NB4 (cell line): ENCODE measurements at regions not wholly inside any gene's neighbourhood (a gene's known extent, or its start where the extent isn't known, plus 50 kb on each side); places are given as distances from the start of the nearest gene placed in this dataset.

Source experiments
- DNase-seq: peaks from one replicate; pipeline ENCODE4 v3.0.0; 2010; ENCODE audit warnings: low read depth
- H3K4me3 ChIP-seq: one replicate; pipeline ENCODE4 v1.5.1; 2011; ENCODE audit warnings: mild to moderate bottlenecking, low read depth, low read length, moderate library complexity
- MYC ChIP-seq: IDR thresholded peaks from 2 replicates; pipeline ENCODE4 v1.6.1; 2011; ENCODE audit warnings: low read depth, low read length
- POLR2A ChIP-seq: IDR thresholded peaks from 2 replicates; pipeline ENCODE4 v1.6.1; 2011; ENCODE audit warnings: mild to moderate bottlenecking; ENCODE audit not compliant: insufficient read length; ENCODE audit errors: extremely low read depth
- TF ChIP-seq, protein P1 (sequence below): IDR thresholded peaks from one replicate; pipeline ENCODE4 v1.5.1; 2012; ENCODE audit warnings: low read depth, low read length
- TF ChIP-seq, protein P2 (sequence below): IDR thresholded peaks from 2 replicates; pipeline ENCODE4 v1.6.1; 2011; ENCODE audit warnings: low read depth, low read length

DNA sequence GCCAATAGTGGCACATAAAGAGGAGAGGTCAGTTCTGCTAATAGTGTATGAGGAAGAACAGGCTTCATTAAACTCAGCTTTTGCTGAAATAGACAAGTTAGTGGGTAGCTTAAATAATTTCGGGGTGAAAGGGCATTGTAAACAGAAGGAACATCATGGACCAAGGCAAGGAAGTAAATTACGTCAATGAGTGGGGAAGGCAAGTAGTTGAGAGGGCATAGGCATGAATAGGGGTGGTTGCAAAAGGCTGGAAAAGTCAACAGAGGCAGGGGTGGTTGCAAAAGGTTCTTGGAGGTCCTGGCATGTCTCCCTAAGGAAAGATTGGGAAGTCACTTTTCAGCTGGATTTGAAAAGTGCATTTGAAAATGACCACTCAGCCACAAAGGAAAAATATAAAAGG, 383.3 kb upstream of the RPS23 start:
- DNase-seq: no peak
- TF ChIP-seq, protein P1, sequence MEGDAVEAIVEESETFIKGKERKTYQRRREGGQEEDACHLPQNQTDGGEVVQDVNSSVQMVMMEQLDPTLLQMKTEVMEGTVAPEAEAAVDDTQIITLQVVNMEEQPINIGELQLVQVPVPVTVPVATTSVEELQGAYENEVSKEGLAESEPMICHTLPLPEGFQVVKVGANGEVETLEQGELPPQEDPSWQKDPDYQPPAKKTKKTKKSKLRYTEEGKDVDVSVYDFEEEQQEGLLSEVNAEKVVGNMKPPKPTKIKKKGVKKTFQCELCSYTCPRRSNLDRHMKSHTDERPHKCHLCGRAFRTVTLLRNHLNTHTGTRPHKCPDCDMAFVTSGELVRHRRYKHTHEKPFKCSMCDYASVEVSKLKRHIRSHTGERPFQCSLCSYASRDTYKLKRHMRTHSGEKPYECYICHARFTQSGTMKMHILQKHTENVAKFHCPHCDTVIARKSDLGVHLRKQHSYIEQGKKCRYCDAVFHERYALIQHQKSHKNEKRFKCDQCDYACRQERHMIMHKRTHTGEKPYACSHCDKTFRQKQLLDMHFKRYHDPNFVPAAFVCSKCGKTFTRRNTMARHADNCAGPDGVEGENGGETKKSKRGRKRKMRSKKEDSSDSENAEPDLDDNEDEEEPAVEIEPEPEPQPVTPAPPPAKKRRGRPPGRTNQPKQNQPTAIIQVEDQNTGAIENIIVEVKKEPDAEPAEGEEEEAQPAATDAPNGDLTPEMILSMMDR: no peak
- TF ChIP-seq MYC: no peak

DNA sequence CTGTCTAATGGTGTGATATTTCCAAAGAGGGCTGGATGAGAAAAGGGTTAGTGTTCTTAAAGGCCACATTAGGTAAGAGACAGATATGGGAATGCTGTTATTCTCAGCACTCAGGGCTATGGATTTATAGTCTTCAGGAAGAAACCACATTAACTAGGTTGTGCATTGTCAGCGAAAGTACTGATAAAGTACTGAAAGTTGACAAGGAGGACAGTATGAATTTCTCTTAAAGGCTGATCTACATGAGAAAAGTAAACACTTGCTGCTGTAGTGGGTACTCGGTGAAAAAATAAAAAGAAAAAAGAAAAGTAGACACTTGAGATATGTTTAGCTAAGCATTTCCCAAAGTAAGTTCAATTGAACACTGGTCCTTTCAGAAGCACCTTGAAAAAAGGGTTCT, 381.0 kb upstream of the RPS23 start:
- no peak overlapping the region for H3K4me3 ChIP-seq
- TF ChIP-seq, protein P2, sequence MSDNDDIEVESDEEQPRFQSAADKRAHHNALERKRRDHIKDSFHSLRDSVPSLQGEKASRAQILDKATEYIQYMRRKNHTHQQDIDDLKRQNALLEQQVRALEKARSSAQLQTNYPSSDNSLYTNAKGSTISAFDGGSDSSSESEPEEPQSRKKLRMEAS: no peak
- TF ChIP-seq MYC: no peak
- TF ChIP-seq POLR2A: no peak
- TF ChIP-seq, protein P1: no peak
- DNase-seq: no peak

More for the DNA sequence above, 383.3 kb upstream of the RPS23 start:
- no peak overlapping the region for H3K4me3 ChIP-seq

- TF ChIP-seq, protein P1: no peak
- TF ChIP-seq POLR2A (no peak), MYC (no peak)
- TF ChIP-seq, protein P2: no peak
- DNase-seq: no peak
These were observed 379.0 kb upstream of the RPS23 start for GRCh38 chr5:82657033-82657699.

GRCh38 chr5:82656341-82656761, 378.2 kb upstream of the RPS23 start:
- no peak overlapping the region for H3K4me3 ChIP-seq
- TF ChIP-seq, protein P2: no peak
- TF ChIP-seq, protein P1: no peak
- no peak for TF ChIP-seq POLR2A
- TF ChIP-seq MYC: no peak
- DNase-seq: no peak

More at GRCh38 chr5:82657033-82657699, 379.0 kb upstream of the RPS23 start:
- H3K4me3 ChIP-seq: no peak overlapping the region

DNA sequence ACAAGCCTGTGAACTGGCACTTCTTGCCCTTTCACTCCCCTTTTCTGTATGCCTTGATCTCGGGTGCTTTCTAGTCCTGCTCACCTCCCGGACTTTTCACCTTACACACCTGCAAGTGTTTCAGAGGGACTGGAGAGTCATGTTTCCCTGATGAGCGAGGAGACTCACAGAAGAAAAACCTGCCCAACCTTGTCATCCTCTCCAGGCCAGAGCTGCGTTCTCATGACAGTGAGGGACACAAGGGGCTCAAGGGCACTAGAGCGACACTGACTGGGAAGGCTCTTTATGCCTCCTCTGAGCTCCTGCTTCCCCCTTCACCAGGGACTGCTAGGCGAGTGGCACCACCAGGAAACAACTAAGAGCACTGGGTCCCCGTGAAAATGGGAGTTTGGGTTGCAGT, 376.9 kb upstream of the RPS23 start:
- no peak for DNase-seq
- H3K4me3 ChIP-seq: no peak overlapping the region
- TF ChIP-seq, protein P2: no peak
- no peak for TF ChIP-seq POLR2A
- TF ChIP-seq, protein P1: no peak
- no peak for TF ChIP-seq MYC
